Adrenal gland (tissue), 5 donors: ENCODE measurements at regions not wholly inside any gene's neighbourhood (a gene's known extent, or its start where the extent isn't known, plus 50 kb on each side); places are given as distances from the start of the nearest gene placed in this dataset.

Experiments
- POLR2A ChIP-seq, 2 donors: fragments of 450-650 bp; IDR thresholded peaks; one replicate each; pipeline ENCODE4 v1.6.1; 2017; ENCODE audit warnings: antibody characterized with exemption in 2 of 2, mild to moderate bottlenecking in 2 of 2, moderate library complexity in 1 of 2
- TF ChIP-seq, protein P1 (sequence below), 6 experiments: fragments of 450-650 bp in 4 of 6; fragments of 200-600 bp in 2 of 6; sonication (generic) in 1 of 6; IDR thresholded peaks; 1 replicate in 5 of 6; 2 replicates in 1 of 6; pipeline versions ENCODE4 v1.5.1 to v1.8.0; 2016 to 2021; ENCODE audit warnings: antibody characterized with exemption in 6 of 6, mild to moderate bottlenecking in 2 of 6, moderate library complexity in 1 of 6
- donor health status: DM: no; HTN: no; CAD: no.

DNA sequence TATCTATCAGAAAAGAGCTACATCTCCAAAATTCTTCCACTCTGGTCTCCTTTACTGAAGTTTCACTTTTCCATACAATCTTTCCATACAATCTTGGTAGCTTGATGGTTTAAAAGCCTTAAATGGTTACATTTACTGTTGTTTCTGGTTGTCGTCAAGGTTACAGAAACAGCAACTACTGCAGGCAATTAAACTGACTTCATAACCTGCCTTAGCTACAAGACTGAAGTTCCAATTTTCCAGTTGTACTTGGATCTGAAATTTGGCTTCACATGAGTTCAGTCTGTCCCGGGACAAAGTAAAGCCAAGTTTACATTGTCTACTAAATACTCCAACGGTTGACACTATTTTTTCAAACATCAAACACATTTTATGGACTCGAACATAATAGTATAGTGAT, 326.4 kb downstream of the ANKRD50 start:
- TF ChIP-seq POLR2A (IDR thresholded peaks at IDR 0.05), result no peak
- TF ChIP-seq, protein P1, sequence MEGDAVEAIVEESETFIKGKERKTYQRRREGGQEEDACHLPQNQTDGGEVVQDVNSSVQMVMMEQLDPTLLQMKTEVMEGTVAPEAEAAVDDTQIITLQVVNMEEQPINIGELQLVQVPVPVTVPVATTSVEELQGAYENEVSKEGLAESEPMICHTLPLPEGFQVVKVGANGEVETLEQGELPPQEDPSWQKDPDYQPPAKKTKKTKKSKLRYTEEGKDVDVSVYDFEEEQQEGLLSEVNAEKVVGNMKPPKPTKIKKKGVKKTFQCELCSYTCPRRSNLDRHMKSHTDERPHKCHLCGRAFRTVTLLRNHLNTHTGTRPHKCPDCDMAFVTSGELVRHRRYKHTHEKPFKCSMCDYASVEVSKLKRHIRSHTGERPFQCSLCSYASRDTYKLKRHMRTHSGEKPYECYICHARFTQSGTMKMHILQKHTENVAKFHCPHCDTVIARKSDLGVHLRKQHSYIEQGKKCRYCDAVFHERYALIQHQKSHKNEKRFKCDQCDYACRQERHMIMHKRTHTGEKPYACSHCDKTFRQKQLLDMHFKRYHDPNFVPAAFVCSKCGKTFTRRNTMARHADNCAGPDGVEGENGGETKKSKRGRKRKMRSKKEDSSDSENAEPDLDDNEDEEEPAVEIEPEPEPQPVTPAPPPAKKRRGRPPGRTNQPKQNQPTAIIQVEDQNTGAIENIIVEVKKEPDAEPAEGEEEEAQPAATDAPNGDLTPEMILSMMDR (IDR thresholded peaks at IDR 0.05), result no peak
